ENCODE measurements at regions not wholly inside any gene's neighbourhood (a gene's known extent, or its start where the extent isn't known, plus 50 kb on each side); places are given as distances from the start of the nearest gene placed in this dataset.

GRCh38 chr7:48813472-48813871 lies 110.9 kb upstream of the CDC14C start:
- TF ChIP-seq CTCF (IDR thresholded peaks at IDR 0.05; ENCODE audit: low read depth, low read length), result no peak
- Histone ChIP-seq H3K9me3 (ENCODE audit: control insufficient read depth, insufficient read depth, low read length) (peaks cover 3% of the 10 kb centered on the region; the same call in 1 of the 2 replicates), H3K27me3 (ENCODE audit: control insufficient read depth, insufficient read depth, low read length) (no peaks in the 10 kb centered on the region), H3K27ac (ENCODE audit: low read depth, low read length) (no peak overlapping the region), H3K4me3 (ENCODE audit: low read depth, low read length) (no peak overlapping the region)
- ChIA-PET CTCF (no interaction called here), POLR2A (no interaction called here)
- DNase-seq (ENCODE audit: low read depth, low spot score), result no peak

GRCh38 chr7:48822138-48822537 lies 102.2 kb upstream of the CDC14C start:
- H3K27me3 ChIP-seq (ENCODE audit: control insufficient read depth, insufficient read depth, low read length), result no peaks in the 10 kb centered on the region
- POLR2A ChIA-PET, result no interaction called here
- CTCF ChIA-PET, result no interaction called here
- no peak for DNase-seq (ENCODE audit: low read depth, low spot score)
- no peak for TF ChIP-seq CTCF (IDR thresholded peaks at IDR 0.05; ENCODE audit: low read depth, low read length)
- no peak overlapping the region for H3K4me3 ChIP-seq (ENCODE audit: low read depth, low read length)
- peaks cover 4% of the 10 kb centered on the region; the same call in 1 of the 2 replicates for H3K9me3 ChIP-seq (ENCODE audit: control insufficient read depth, insufficient read depth, low read length)
- no peak overlapping the region for H3K27ac ChIP-seq (ENCODE audit: low read depth, low read length)

- H3K9me3 ChIP-seq (ENCODE audit: control insufficient read depth, insufficient read depth, low read length), result peaks cover 9% of the 10 kb centered on the region
- H3K27me3 ChIP-seq (ENCODE audit: control insufficient read depth, insufficient read depth, low read length), result no peaks in the 10 kb centered on the region
- ChIA-PET CTCF (no interaction called here), POLR2A (no interaction called here)
- no peak for DNase-seq (ENCODE audit: low read depth, low spot score)
- no peak overlapping the region for H3K4me3 ChIP-seq (ENCODE audit: low read depth, low read length)
- H3K27ac ChIP-seq (ENCODE audit: low read depth, low read length), result no peak overlapping the region
- no peak for TF ChIP-seq CTCF (IDR thresholded peaks at IDR 0.05; ENCODE audit: low read depth, low read length)
Measured at GRCh38 chr7:48832303-48832845, 92.0 kb upstream of the CDC14C start.

GRCh38 chr7:48837266-48837665 lies 87.1 kb upstream of the CDC14C start:
- TF ChIP-seq CTCF (IDR thresholded peaks at IDR 0.05; ENCODE audit: low read depth, low read length), result no peak
- CTCF ChIA-PET, result no interaction called here
- H3K27me3 ChIP-seq (ENCODE audit: control insufficient read depth, insufficient read depth, low read length), result no peaks in the 10 kb centered on the region
- no peak for DNase-seq (ENCODE audit: low read depth, low spot score)
- POLR2A ChIA-PET, result no interaction called here
- peaks cover 9% of the 10 kb centered on the region; the same call in 1 of the 2 replicates for H3K9me3 ChIP-seq (ENCODE audit: control insufficient read depth, insufficient read depth, low read length)
- H3K27ac ChIP-seq (ENCODE audit: low read depth, low read length), result no peak overlapping the region
- no peak overlapping the region for H3K4me3 ChIP-seq (ENCODE audit: low read depth, low read length)

DNA sequence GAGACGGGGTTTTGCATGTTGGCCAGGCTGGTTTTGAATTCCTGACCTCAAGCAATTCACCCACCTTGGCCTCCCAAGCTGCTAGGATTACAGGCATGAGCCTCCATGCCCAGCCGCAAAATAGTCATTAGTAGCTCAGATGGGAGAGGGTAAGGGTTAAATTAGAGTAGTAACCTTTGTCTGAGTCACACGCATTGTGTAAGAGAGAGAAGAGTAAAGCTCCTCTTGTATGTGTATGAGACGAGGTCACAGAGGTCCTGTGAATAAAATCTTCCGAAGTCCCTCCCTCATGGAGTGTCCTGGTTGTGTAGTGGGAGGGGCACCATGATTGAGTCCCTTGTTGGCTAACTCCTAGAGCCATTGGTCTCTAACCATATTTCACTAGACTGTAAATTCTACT lies 85.2 kb upstream of the CDC14C start:
- no peaks in the 10 kb centered on the region for H3K27me3 ChIP-seq (ENCODE audit: control insufficient read depth, insufficient read depth, low read length)
- POLR2A ChIA-PET, result no interaction called here
- no peak for TF ChIP-seq CTCF (IDR thresholded peaks at IDR 0.05; ENCODE audit: low read depth, low read length)
- CTCF ChIA-PET, result interaction anchor here (0.6 kb wide), 1 partner anchor 17 kb away, joined by 3 read pairs; no protein-coding TSS in a partner anchor
- H3K4me3 ChIP-seq (ENCODE audit: low read depth, low read length), result no peak overlapping the region
- no peak overlapping the region for H3K27ac ChIP-seq (ENCODE audit: low read depth, low read length)
- peaks cover 15% of the 10 kb centered on the region for H3K9me3 ChIP-seq (ENCODE audit: control insufficient read depth, insufficient read depth, low read length)
- no peak for DNase-seq (ENCODE audit: low read depth, low spot score)
